NCI-H460 (cell line): ENCODE measurements at regions not wholly inside any gene's neighbourhood (a gene's known extent, or its start where the extent isn't known, plus 50 kb on each side); places are given as distances from the start of the nearest gene placed in this dataset.
A peak's percentile ranks its signal among the peaks of the same experiment; 100 is the strongest.
"Not testable (repeated sequence)": the region's sequence is repeated elsewhere in the genome, so short reads cannot be mapped to it uniquely, and the experiment has no call there.

Experiments
- DNase-seq: peaks from one replicate; pipeline ENCODE4 v3.0.0-alpha.2; 2016; ENCODE audit warnings: low read depth; ENCODE audit errors: extremely low read depth

- not testable (repeated sequence) for DNase-seq
Observed at GRCh38 chr14:106234525-106235254, 708.3 kb downstream of the TMEM121 start.

GRCh38 chr14:106235356-106236159 lies 709.2 kb downstream of the TMEM121 start:
- no peak for DNase-seq

- no peak for DNase-seq
Observed at GRCh38 chr14:106248321-106249192, 722.2 kb downstream of the TMEM121 start.

- DNase-seq: not testable (repeated sequence)
Observed at GRCh38 chr14:106253995-106254394, 727.6 kb downstream of the TMEM121 start.

GRCh38 chr14:106257569-106257994 lies 731.2 kb downstream of the TMEM121 start:
- DNase-seq: peak; percentile 39

- no peak for DNase-seq
Observed at GRCh38 chr14:106268013-106268727, 741.8 kb downstream of the TMEM121 start.

- DNase-seq: no peak
Observed at GRCh38 chr14:106269029-106269428, 742.6 kb downstream of the TMEM121 start.

GRCh38 chr14:106269451-106270204 lies 743.2 kb downstream of the TMEM121 start:
- DNase-seq: no peak

- not testable (repeated sequence) for DNase-seq
Observed at GRCh38 chr14:106270476-106271121, 744.2 kb downstream of the TMEM121 start.

- DNase-seq: no peak
Observed at GRCh38 chr14:106276326-106277267, 750.2 kb downstream of the TMEM121 start.

GRCh38 chr14:106277503-106277902 lies 751.1 kb downstream of the TMEM121 start:
- DNase-seq: no peak

- no peak for DNase-seq
Observed at GRCh38 chr14:106280876-106281275, 754.5 kb downstream of the TMEM121 start.

- no peak for DNase-seq
Observed at GRCh38 chr14:106286697-106287290, 760.4 kb downstream of the TMEM121 start.

- DNase-seq: no peak
Observed at GRCh38 chr14:106287506-106287905, 761.1 kb downstream of the TMEM121 start.

GRCh38 chr14:106291626-106292025 lies 765.2 kb downstream of the TMEM121 start:
- no peak for DNase-seq

- DNase-seq: no peak
Observed at GRCh38 chr14:106294324-106294723, 767.9 kb downstream of the TMEM121 start.

- not testable (repeated sequence) for DNase-seq
Observed at GRCh38 chr14:106300951-106301510, 774.6 kb downstream of the TMEM121 start.
